NCI-H2081 treated with DMSO at 0.1 percent for 48 hours (cell line): ENCODE measurements at regions not wholly inside any gene's neighbourhood (a gene's known extent, or its start where the extent isn't known, plus 50 kb on each side); places are given as distances from the start of the nearest gene placed in this dataset.

Experiments used
- DNase-seq: peaks from one replicate; lab custom pipeline; 2025; lab: John Stamatoyannopoulos, UW

- no peak for DNase-seq
Observed at GRCh38 chr6:71123051-71123450, 165.6 kb upstream of the OGFRL1 start.

GRCh38 chr6:71124340-71124739, 164.3 kb upstream of the OGFRL1 start:
- no peak for DNase-seq

- DNase-seq, result no peak
Observed at GRCh38 chr6:71125216-71125615, 163.4 kb upstream of the OGFRL1 start.

GRCh38 chr6:71126506-71126905, 162.1 kb upstream of the OGFRL1 start:
- DNase-seq, result no peak

GRCh38 chr6:71127374-71127773, 161.2 kb upstream of the OGFRL1 start:
- no peak for DNase-seq

- no peak for DNase-seq
Observed at GRCh38 chr6:71130277-71130676, 158.3 kb upstream of the OGFRL1 start.

- DNase-seq, result no peak
Observed at GRCh38 chr6:71134929-71135642, 153.5 kb upstream of the OGFRL1 start.

- DNase-seq, result no peak
Observed at GRCh38 chr6:71137973-71138372, 150.6 kb upstream of the OGFRL1 start.

- no peak for DNase-seq
Observed at GRCh38 chr6:71138376-71138775, 150.2 kb upstream of the OGFRL1 start.

- no peak for DNase-seq
Observed at GRCh38 chr6:71139249-71139648, 149.4 kb upstream of the OGFRL1 start.

GRCh38 chr6:71153755-71154325, 134.8 kb upstream of the OGFRL1 start:
- DNase-seq, result no peak

GRCh38 chr6:71157345-71157744, 131.3 kb upstream of the OGFRL1 start:
- DNase-seq, result no peak

GRCh38 chr6:71164890-71165289, 123.7 kb upstream of the OGFRL1 start:
- no peak for DNase-seq

- DNase-seq, result no peak
Observed at GRCh38 chr6:71168233-71168765, 120.3 kb upstream of the OGFRL1 start.

GRCh38 chr6:71171497-71172070, 117.0 kb upstream of the OGFRL1 start:
- no peak for DNase-seq

GRCh38 chr6:71179249-71179885, 109.2 kb upstream of the OGFRL1 start:
- no peak for DNase-seq

- no peak for DNase-seq
Observed at GRCh38 chr6:71181565-71181964, 107.0 kb upstream of the OGFRL1 start.

GRCh38 chr6:71187141-71187540, 101.5 kb upstream of the OGFRL1 start:
- DNase-seq, result no peak

- DNase-seq, result no peak
Observed at GRCh38 chr6:71190809-71191208, 97.8 kb upstream of the OGFRL1 start.

- DNase-seq, result no peak
Observed at GRCh38 chr6:71194724-71195123, 93.9 kb upstream of the OGFRL1 start.

GRCh38 chr6:71197267-71197666, 91.3 kb upstream of the OGFRL1 start:
- DNase-seq, result no peak

- DNase-seq, result no peak
Observed at GRCh38 chr6:71197780-71198179, 90.8 kb upstream of the OGFRL1 start.

- no peak for DNase-seq
Observed at GRCh38 chr6:71198908-71199307, 89.7 kb upstream of the OGFRL1 start.
